ENCODE measurements at regions not wholly inside any gene's neighbourhood (a gene's known extent, or its start where the extent isn't known, plus 50 kb on each side); places are given as distances from the start of the nearest gene placed in this dataset.

GRCh38 chr7:22025983-22026382 is 80.3 kb upstream of the CDCA7L start:
- TF ChIP-seq, protein P1, sequence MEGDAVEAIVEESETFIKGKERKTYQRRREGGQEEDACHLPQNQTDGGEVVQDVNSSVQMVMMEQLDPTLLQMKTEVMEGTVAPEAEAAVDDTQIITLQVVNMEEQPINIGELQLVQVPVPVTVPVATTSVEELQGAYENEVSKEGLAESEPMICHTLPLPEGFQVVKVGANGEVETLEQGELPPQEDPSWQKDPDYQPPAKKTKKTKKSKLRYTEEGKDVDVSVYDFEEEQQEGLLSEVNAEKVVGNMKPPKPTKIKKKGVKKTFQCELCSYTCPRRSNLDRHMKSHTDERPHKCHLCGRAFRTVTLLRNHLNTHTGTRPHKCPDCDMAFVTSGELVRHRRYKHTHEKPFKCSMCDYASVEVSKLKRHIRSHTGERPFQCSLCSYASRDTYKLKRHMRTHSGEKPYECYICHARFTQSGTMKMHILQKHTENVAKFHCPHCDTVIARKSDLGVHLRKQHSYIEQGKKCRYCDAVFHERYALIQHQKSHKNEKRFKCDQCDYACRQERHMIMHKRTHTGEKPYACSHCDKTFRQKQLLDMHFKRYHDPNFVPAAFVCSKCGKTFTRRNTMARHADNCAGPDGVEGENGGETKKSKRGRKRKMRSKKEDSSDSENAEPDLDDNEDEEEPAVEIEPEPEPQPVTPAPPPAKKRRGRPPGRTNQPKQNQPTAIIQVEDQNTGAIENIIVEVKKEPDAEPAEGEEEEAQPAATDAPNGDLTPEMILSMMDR (IDR thresholded peaks at IDR 0.05): no peak
- TF ChIP-seq ZFX (IDR thresholded peaks at IDR 0.05; ENCODE audit: borderline replicate concordance): no peak
- H3K27ac ChIP-seq: no peak overlapping the region

GRCh38 chr7:22025075-22025474 is 79.4 kb upstream of the CDCA7L start:
- TF ChIP-seq, protein P1 (IDR thresholded peaks at IDR 0.05): no peak
- no peak for TF ChIP-seq ZFX (IDR thresholded peaks at IDR 0.05; ENCODE audit: borderline replicate concordance)
- no peak overlapping the region for H3K27ac ChIP-seq

- H3K27ac ChIP-seq: no peak overlapping the region
- TF ChIP-seq, protein P1 (IDR thresholded peaks at IDR 0.05): no peak
- no peak for TF ChIP-seq ZFX (IDR thresholded peaks at IDR 0.05; ENCODE audit: borderline replicate concordance)
Observed at GRCh38 chr7:22019931-22020330, 74.2 kb upstream of the CDCA7L start.

DNA sequence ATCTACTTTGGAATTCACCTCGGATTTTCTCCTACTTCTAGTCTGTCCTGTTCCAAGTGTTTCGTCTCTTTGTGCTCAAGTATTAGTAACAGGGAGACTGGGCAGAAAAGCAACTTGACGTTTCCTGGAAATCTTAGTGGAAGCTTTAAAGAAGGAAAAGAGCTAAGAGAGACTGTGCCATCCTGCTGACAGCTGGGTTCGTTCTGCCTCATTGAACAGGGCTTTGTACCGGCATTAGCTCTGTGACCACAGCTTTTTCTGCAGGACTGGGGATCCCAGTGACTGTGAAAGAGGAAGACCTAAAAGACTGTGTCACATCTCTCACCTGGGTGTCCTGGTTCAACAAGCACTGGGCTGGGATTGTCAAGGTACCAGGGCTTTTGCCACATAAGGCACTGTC is 70.8 kb upstream of the CDCA7L start:
- TF ChIP-seq, protein P1 (IDR thresholded peaks at IDR 0.05): no peak
- TF ChIP-seq ZFX (IDR thresholded peaks at IDR 0.05; ENCODE audit: borderline replicate concordance): no peak
- H3K27ac ChIP-seq: no peak overlapping the region

GRCh38 chr7:22013711-22014110 is 68.0 kb upstream of the CDCA7L start:
- no peak for TF ChIP-seq ZFX (IDR thresholded peaks at IDR 0.05; ENCODE audit: borderline replicate concordance)
- TF ChIP-seq, protein P1 (IDR thresholded peaks at IDR 0.05): no peak
- H3K27ac ChIP-seq: no peak overlapping the region

GRCh38 chr7:22008683-22009082 is 63.0 kb upstream of the CDCA7L start:
- TF ChIP-seq ZFX (IDR thresholded peaks at IDR 0.05; ENCODE audit: borderline replicate concordance): no peak
- TF ChIP-seq, protein P1 (IDR thresholded peaks at IDR 0.05): no peak

GRCh38 chr7:22008087-22008486 is 62.4 kb upstream of the CDCA7L start:
- no peak overlapping the region for H3K27ac ChIP-seq
- no peak for TF ChIP-seq ZFX (IDR thresholded peaks at IDR 0.05; ENCODE audit: borderline replicate concordance)
- TF ChIP-seq, protein P1 (IDR thresholded peaks at IDR 0.05): no peak

More at GRCh38 chr7:22008683-22009082, 63.0 kb upstream of the CDCA7L start:
- H3K27ac ChIP-seq: no peak overlapping the region

Measured in 22Rv1 (cell line).